ENCODE measurements at regions not wholly inside any gene's neighbourhood (a gene's known extent, or its start where the extent isn't known, plus 50 kb on each side); places are given as distances from the start of the nearest gene placed in this dataset.

DNA sequence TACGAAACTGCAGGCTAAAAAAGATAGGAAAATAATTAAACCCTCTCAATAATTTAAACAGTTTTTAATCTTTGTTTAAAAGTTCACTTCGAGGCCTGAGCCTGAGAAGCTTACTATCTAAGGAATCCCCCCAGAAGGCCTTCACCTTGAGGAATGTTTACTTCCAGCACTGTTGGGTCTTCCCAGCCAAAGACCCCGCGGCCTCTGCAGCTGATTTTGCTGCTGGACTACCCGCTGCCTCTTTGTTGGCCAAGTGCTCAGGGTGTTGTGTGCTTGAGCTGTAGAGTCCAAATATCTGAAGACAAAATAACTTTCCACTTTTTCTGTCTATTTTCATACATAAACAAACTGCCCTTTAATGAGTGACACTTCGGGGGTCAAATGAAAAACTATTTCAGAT is 292.7 kb downstream of the GLRX3 start:
- no peak for DNase-seq (ENCODE audit: low read depth in 2 of 2, low spot score in 1 of 2)

DNA sequence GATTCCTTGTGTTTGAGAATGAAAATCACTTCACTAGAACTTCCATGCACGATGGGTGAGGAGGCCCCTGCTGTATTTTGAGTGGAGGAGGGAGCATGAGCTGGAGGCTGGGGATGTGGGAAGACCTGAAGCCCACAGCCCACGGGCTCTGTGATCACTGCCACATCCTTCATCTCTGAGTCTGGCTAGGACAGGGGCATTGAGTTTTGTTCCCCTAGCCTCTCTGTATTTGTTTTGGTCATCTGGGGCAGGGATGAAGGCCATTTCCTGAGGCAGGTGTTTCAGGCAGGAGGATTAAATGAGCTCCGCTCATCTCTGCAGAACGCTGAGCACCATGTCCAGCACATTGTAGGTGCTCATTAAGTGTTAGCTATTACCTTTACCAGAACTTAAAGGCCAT is 293.6 kb downstream of the GLRX3 start:
- DNase-seq (ENCODE audit: low read depth in 2 of 2, low spot score in 1 of 2), result no peak

DNA sequence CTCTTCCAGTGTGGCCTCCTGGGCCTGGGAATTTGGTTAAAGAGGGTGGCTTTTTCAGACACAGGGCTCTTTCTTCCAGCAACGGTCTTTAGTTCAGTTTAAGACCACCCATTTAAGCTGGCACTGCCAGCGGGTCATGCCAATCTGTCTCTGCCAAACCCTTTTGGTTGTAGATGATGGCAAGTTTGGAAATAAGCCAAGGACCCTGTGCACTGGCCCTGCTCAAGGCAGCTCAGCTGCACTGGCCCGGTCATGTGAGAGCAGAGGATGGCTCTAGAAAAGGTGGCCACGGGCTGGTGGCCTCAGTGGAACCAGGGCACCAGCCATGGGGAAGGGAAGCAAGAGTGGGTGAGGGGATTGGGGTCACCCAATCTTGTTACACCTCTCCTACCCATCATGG is 294.1 kb downstream of the GLRX3 start:
- no peak for DNase-seq (ENCODE audit: low read depth in 2 of 2, low spot score in 1 of 2)

DNA sequence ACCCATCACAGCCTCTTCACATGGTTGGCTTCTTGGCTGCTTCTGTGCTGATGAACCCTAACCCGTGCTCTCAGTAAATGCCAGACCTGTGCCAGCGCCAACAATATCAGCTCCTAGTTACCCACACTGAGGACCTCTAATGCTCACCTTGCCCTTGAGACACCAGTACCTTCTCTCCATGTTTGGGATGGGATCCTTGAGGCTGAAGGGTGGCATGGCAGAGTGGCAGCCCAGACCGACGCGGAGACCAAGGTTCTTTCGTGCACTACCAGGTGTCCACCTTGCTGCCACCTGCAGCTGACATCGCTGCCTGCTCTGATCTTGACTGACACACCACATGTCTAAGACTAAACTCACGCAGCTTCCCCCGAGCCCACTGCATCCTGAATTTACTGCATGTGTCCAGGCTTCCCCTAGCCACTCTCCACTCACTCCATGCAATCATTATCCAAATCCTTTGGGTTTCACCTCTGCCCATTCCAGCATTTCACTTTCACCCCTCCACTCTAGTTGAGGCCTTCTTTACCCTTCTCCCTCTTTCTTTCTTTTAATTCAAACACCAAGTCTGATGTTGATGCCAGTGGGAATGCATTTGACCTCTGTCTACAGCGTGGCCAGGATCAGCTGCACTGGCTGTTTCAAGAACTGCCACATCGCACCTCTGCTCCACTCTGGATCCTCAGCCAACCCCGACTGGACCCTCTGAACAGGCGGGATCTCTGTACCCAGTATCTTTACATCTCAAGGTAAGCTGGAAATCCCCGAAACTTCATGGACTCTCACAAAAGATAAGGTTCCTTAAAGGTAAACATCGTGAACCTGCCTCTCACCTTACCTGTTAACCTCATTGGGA is 294.9 kb downstream of the GLRX3 start:
- no peak for DNase-seq (ENCODE audit: low read depth in 2 of 2, low spot score in 1 of 2)

DNA sequence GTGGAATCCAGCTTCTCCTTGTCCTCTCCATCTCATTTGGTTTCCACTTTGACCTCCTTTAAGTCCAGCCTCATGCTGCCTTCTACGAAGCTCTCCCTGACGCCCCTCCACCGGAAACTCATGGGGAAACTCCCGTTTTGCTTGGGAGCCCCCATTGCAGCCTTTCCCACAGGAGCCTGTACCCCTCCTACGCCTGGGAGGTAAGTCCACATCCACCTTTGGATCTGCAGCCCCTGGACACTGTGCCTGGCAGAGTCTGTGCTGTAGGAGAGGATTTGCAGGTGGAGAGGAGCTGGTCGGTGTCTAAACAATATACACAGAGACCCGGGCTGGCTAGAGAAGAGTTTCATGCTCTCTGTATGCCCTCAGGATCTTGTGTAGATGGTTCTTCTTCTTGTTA is 296.1 kb downstream of the GLRX3 start:
- DNase-seq (ENCODE audit: low read depth in 2 of 2, low spot score in 1 of 2), result no peak

DNA sequence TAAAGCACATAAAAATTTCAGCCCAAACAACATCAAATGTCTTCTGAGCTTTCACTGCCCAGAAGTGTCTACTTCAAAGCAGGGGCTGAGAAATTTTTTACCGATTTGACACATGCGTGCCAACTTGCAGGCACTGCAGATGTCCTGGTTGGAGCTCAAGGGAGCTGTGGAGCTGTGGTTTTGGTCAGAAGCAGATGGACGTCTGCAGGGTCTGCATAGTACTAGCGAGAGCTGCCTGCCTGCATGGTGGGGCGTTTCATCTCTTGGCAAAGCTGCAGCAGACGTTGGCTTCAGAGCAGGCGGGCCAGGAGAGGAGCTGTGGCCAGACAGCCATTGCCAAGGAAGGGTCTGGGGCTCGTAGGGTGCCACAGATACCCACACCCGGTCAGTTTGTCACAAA is 296.7 kb downstream of the GLRX3 start:
- DNase-seq (ENCODE audit: low read depth in 2 of 2, low spot score in 1 of 2), result no peak

DNA sequence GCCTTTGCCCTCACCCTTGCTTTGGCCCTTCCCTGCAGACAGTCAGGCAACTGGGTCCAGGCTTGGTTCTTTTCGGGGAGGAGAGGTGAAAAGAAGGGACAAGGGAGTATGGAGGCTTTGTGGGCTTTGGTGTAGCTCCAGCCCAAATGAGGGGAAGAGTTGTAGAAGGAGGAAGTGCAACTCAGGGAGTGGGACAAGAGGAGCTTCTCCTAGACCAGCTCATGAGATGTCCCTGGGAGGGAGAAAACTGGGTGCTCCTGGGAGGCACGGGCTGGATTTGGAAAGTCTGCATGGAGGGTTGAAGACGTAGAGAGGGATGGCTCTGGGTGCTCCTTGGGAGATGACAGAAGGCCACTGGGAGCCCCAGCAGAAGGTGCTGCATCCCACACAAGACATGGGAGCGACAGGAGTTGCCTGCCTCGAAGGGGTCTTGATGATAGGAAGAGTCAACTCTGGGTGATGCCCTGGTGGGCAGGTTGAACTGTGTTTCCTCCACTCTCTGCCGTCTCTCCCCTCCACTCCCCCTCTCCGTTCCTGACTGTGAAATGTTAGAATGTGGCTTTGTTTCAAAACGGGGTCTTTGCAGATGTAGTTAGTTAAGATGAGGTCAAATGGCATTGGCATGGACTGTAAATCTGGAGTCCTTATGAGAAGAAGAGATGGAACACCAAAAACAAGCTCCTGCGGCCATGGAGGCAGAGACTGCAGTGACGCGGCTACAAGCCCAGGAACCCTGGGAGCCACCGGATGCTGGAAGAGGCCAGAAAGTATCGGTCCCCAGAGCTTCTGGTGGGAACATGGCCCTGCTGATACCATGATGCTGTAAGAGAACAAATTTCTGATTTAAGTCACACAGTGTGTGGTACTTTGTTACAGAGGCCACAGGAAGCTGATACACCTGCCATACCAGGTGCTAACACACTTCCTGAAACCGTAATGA is 298.5 kb downstream of the GLRX3 start:
- DNase-seq (ENCODE audit: low read depth in 2 of 2, low spot score in 1 of 2), result no peak

DNA sequence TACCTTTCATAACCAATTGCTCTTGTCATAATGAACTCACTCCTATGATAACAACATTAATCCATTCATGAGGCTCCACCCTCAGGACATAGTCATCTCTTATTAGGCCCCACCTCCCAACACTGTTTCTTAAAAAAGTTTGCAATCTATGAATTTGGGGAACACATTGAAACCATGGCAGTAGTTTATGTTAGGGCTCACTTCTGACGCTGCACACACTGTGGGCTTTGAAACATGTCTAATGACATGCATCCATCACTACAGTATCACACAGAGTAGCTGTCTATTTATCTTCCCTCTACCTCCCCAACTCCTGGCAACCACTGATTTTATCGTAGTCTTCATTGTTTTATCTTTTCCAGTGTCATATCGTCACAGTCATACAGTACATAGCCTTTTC is 299.8 kb downstream of the GLRX3 start:
- DNase-seq (ENCODE audit: low read depth in 2 of 2, low spot score in 1 of 2), result no peak

DNA sequence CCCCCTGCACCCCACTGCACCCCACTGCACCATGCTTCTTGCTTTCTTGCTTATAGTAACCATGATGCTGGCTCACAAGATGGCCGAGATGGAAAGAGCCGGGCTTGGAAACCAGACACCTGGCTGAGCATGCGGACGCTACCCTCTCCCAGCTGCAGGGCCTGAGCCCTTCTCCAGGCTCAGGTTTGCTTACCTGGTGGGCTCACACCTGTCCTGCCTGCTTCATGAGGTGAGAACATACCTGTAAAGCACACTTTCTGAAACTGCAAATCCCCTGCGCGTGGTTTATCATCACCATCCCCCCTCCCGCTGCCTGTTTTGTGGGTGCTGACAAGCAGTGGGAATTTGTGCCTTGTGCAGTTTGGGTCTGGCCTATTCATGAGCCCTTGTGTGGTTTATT is 302.7 kb downstream of the GLRX3 start:
- DNase-seq (ENCODE audit: low read depth in 2 of 2, low spot score in 1 of 2), result no peak

DNA sequence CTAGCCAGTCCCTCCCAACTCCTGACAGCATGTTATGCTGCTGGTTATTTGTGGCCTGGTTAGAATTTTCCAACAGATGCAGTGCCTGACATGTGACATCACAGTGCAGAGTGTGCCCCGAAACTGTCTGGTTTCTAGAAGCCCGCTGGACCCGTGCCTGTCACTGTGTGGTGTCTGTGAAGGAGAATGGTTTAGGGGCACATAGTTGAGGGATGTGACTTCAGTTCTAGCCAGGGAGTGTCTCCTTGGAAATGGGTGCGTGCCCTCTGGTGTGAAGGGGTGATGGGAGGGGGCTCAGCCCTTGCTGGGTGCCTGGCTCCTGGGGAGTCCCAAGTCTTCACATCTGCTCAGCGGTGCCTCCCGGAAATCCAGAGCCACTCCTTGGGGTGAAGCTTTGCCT is 303.6 kb downstream of the GLRX3 start:
- DNase-seq (ENCODE audit: low read depth in 2 of 2, low spot score in 1 of 2), result no peak

DNA sequence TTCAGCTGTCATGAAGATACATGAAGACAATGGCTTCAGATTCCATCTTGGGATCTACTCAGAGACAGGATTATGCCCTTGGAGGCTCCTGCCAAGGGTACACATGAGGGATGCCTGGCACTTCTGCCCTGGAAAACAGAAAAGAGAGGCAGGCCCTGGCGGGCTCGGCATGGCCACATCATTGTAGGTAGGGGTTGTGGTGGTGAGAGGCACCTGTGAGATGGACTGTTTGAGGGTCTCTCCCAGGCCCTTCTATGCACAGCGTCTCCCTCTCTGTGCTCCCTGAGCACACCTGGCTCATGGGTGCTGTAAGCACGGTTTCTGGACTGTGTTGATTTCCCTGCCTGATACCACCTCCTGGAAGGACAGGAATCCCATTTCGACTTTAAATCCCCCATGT is 304.3 kb downstream of the GLRX3 start:
- DNase-seq (ENCODE audit: low read depth in 2 of 2, low spot score in 1 of 2), result no peak

DNA sequence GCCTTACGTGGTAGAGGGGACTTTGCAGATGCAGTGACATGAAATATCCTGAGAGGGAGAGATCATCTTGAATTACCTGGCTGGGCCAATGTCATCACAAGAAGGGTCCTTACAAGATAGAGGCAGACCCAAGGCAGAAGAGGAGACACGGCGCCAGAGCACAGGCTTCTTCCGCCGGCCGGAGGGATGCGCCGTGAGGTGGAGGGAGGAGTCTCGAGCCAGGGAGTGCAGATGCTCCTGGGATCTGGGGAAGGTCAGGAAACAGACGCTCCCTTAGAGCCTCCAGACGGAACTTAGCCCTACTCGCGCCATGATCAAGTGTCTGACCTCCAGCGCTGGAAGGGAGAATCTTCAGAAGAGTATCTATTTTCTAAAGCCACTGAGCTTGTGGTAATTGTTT is 304.8 kb downstream of the GLRX3 start:
- no peak for DNase-seq (ENCODE audit: low read depth in 2 of 2, low spot score in 1 of 2)

DNA sequence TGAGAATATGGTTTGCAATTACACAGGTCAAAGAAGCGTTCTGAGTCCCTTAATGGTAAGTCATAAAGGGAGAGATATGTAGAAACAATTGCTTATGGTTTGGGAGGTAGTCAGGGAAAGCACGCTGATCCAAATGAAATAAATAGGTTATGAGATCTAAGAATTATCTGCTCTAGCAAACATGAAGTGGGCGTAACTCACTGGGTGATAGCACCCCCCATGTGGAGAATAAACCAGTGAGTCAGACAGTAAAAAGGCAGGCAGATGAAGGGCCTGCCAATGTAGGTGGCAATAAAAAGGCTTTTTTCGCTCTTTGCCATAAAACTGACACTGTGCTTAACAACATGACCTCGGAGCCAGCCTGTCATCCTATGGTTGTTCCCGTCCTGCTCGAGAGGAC is 306.9 kb downstream of the GLRX3 start:
- no peak for DNase-seq (ENCODE audit: low read depth in 2 of 2, low spot score in 1 of 2)

DNA sequence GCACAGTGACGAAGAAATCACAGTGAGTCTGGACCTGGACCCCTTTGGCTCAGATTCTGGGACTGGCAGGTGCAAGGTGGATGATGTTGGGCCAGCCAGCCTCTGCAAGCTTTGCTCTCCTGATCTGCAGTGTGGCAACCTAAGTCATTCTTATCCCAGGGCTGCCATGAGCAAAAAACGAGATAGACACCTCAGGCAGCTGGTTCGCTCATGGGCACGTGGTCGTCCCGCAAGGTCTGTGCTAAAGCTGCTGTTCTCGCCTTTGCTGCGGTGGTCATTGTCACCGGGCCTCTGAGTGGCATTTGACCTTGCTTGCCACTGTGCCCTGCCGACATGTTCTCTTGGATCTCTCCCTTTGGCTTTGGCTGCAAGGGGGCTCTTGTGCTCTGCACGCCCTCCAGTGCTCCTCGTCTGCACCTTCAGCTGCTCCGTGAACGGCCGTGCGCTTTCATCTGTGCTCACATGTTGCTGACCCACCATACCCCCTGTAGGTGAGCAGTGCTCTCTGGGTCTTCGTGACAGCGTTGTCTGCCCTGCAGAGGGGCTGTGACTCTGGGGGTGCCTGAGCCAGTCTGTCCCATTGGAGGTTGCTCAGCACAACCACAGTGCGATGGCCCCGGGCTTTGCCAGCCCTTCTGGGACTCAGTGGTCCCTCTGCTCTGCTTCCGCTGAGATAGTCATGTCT is 317.0 kb downstream of the GLRX3 start:
- DNase-seq (ENCODE audit: low read depth in 2 of 2, low spot score in 1 of 2), result no peak

DNA sequence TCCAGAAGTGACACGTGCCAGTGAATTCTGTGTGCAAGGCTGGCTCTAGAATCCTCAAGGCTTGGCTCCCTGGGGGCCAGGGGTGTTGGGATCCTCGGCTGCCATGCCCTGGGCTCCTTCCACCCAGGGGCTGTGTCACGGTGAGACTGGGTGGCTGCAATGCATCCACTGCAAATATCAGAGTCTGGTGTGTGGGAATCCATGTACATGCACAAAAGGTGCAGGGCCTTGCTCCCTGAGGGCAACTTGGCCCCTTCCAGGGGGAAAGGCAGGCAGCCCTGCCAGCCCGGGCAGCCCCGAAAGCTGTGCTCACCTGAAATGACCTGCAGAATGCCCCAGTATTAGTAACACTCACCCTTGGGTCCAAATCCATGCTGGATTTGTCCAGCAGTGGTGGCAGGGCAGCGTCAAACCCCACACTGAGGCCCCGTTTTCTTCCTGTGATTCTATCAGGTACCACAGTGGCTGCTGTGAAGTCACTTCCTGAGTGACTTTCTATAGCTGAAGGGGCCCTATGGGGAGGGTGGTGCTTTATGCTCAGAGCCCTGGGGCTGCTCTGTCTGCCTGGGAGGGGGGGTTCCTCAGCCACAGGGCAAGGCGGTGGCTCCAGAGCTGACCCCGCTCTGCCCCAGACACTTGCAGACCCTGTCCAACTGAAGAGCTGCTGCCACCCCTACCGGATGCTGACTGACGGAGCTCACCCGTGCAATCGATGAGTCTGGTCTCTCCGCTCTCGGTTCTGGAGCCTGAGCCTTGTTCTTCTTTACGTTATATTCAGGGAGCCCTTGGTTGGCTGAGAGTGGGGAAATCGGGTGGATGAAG is 317.7 kb downstream of the GLRX3 start:
- DNase-seq (ENCODE audit: low read depth in 2 of 2, low spot score in 1 of 2), result no peak

DNA sequence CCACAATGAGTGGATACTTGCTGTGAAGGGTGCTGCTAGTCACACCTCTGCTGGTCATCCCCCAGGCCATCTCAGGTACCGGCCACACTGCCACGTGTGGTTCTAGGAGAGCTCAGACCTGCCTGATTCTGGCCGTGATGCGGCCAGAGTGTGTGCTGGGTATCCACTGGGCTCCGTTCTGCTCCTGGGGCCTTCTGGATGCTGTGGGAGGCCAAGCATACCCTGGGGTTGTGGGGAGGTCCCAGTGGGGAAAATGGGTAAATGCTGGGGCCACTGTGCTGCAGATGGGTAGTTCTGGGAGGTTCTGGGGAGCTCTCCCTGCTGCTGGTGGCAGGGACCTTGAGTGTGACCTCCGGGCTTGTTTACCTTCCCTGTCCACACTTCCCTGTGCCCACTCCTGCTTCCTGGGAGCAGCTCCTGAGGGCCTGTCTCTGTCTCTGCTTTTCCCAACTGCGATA is 318.4 kb downstream of the GLRX3 start:
- no peak for DNase-seq (ENCODE audit: low read depth in 2 of 2, low spot score in 1 of 2)

DNA sequence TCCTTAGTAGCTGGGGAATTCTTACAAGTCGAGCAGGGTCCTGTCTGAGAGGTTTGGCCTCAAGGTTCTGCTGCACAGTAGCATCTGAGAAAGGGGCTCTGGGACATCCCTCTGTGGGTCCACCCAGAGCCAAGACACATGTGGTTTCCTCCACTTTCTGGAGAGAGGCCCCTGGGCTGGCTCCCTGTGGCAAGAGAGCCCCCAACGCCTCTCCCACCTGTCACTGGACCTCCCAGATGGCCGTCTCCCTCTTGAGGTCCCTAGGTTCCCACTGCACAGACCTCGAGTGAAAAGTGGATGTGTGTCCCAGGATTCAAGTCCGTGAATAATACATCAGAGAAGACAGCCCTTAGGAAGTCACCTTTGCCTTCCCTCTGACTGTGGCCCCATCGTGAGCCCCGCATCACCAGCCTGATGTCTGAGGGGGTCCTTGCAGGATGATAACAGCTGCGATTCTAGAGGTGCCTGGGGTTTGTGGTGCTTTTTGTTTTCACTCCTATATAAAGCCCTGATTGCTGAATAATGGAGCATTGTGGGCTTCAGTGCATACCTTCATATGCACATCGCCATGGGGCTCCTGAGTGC is 319.0 kb downstream of the GLRX3 start:
- DNase-seq (ENCODE audit: low read depth in 2 of 2, low spot score in 1 of 2), result no peak

DNA sequence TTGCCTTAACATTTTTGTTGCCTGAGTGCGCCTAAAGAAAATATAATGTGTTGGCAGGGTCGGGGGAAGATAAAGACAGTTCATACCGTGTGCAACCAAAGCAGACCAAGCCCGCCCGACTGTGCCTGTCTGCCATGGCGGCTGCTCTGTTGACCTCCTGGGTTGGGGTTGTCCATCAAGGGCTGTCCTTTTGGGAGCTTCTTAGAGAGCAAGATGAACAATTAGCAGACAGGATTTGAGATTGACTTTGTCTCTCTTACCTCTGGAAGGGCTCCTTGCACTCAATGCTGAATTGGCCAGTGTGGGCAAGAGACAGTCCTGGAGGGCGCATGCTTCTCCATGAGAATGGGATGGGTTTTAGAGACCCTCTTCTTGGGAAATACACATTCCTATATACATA is 319.6 kb downstream of the GLRX3 start:
- no peak for DNase-seq (ENCODE audit: low read depth in 2 of 2, low spot score in 1 of 2)

DNA sequence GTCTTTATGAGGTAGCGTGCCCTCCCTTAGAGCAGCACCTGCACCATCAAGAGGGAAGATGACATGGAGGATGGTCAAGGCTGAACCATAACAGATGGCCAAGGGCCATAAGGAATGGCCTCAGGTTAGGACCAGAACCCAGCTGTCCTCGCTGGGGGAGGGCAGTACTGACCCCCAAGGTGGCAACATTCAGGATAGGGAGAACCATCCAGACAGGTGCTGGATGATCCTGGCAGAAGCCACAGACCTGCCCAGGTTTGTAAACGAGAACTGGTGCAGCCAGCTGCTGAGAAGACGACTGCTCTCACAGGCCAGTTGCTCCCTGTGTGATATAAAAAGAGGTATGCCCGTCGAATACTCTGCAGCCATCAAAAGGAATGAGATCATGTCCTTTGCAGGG is 320.4 kb downstream of the GLRX3 start:
- DNase-seq (ENCODE audit: low read depth in 2 of 2, low spot score in 1 of 2), result no peak

DNA sequence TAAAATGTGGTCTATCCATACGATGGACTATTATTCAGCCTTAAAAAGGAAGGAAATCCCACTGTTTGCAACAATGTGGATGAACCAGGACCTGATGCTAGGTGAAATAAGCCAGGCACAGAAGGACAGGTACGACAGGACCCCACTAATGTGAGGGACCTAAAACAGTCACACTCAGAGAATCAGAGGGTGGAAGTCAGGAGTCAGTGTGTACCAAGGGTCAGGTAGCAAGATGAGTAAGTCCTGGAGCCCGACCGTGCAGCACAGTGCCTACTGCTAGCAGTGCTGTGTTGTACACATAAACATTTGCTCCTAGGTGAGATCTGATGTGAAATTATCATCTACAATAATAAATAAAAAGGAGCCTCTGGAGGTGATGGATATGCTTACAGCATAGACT is 322.3 kb downstream of the GLRX3 start:
- DNase-seq (ENCODE audit: low read depth in 2 of 2, low spot score in 1 of 2), result no peak
